Astrocyte of the hippocampus (primary cell): ENCODE measurements at regions not wholly inside any gene's neighbourhood (a gene's known extent, or its start where the extent isn't known, plus 50 kb on each side); places are given as distances from the start of the nearest gene placed in this dataset.
"Not testable (repeated sequence)": the region's sequence is repeated elsewhere in the genome, so short reads cannot be mapped to it uniquely, and the experiment has no call there.

ENCODE experiments used
- DNase-seq: peaks from one replicate; pipeline ENCODE4 v3.0.0; 2011; ENCODE audit warnings: low read depth, low spot score

DNA sequence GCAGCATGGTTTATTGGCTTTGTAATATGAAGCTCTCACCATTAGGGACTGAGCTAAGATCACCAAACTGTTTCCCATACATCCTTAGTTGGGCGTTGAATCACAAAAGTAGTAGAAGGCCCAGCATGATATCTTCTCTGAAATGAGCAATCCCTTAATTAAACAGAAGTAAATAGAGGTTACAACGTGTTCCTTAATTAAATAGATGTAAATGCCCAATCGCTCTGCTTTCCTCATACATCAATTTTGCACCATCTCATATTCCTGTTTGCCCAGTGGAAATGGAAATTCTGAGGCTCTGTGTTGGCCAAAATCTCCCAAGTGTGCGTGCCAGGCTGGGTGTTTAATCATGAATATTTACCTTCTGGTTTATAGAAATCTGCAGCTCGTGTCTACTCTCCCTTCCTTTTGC is 107.4 kb upstream of the FOXB1 start:
- no peak for DNase-seq

- no peak for DNase-seq
Measured at GRCh38 chr15:59894835-59895234, 109.3 kb upstream of the FOXB1 start.

- DNase-seq: peak; percentile 71
Measured at GRCh38 chr15:59892985-59893384, 111.1 kb upstream of the FOXB1 start.

DNA sequence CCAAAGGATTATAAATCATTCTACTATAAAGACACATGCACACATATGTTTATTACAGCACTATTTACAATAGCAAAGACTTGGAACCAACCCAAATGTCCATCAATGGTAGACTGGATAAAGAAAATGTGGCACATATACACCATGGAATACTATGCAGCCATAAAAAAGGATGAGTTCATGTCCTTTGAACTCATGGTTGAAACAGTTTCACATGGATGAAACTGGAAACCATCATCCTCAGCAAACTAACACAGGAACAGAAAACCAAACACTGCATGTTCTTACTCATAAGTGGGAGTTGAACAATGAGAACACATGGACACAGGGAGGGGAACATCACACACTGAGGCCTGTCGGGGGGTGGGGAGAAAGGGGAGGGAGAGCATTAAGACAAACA is 116.2 kb upstream of the FOXB1 start:
- not testable (repeated sequence) for DNase-seq

- no peak for DNase-seq
Measured at GRCh38 chr15:59887211-59887610, 116.9 kb upstream of the FOXB1 start.

GRCh38 chr15:59886441-59886840 is 117.7 kb upstream of the FOXB1 start:
- no peak for DNase-seq

GRCh38 chr15:59885832-59886231 is 118.3 kb upstream of the FOXB1 start:
- DNase-seq: peak; percentile 14

- peak; percentile 51 for DNase-seq
Measured at GRCh38 chr15:59879506-59880265, 124.4 kb upstream of the FOXB1 start.

- no peak for DNase-seq
Measured at GRCh38 chr15:59876140-59876539, 128.0 kb upstream of the FOXB1 start.

DNA sequence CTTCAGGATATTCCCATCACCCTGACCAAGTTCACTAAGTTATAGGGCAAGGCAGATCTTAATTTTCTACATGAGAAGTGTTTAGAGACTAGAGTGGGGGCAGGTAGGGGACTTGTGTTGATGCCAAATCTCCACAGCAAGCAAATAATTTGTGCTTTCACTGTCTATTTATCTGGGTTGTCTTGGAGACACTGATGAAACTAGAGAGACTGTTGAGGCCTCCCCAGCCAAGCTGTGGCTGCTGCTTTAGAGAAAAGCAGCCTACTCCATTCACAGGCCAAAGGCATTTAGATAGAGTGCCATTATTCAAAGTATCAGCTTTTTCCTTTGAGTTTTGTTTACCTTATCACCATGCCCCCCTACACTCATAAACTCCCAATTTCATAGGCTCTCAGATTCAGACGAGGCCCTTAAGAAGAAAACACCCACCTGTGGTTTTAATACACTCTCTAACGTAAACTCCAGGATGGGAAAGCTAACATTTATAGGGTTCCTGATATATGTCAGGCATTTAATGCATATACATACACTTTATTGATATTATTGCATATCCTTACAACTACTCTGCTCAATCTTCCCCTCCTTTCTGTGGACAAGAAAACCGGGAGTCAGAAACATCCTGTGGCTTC is 130.4 kb upstream of the FOXB1 start:
- no peak for DNase-seq

- no peak for DNase-seq
Measured at GRCh38 chr15:59867086-59867855, 136.8 kb upstream of the FOXB1 start.

DNA sequence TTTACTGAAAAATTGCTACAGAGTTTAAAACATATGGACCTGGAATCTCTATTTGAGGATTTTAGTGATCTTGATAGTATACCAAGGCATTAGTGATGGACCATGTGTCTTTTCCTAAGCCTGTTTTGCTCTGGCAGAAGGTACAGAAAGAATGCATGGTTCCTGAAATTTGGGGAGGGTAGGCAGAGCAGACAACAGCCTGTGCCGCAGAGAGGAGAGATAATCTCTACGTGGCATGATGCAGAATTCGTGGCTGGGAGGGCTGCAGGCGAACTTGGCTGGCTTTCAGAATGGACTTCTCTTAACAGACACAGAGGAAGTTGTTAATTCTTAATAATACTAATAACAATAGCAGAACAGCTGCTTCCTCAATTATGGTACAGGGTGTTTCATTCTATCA is 137.5 kb upstream of the FOXB1 start:
- DNase-seq: no peak

- no peak for DNase-seq
Measured at GRCh38 chr15:59862191-59863155, 141.6 kb upstream of the FOXB1 start.

DNA sequence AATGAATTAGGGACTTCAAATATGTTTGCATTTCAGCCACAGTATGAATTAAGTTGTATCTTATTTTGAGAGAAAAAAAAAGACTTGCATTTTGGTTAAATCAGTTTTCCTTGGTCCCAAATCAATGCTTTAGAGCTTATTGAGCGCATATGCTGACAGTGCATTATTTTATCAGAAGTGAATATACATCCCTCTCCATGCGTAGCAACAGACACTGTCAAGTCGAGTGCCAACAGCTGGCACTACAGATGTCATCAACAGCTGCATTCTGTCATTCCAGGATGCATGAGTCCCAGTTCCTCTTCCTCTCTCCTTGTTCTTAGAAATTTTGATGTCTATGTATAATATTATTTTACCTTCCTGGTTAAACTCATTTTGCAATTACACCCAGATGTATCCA is 156.1 kb upstream of the FOXB1 start:
- no peak for DNase-seq

DNA sequence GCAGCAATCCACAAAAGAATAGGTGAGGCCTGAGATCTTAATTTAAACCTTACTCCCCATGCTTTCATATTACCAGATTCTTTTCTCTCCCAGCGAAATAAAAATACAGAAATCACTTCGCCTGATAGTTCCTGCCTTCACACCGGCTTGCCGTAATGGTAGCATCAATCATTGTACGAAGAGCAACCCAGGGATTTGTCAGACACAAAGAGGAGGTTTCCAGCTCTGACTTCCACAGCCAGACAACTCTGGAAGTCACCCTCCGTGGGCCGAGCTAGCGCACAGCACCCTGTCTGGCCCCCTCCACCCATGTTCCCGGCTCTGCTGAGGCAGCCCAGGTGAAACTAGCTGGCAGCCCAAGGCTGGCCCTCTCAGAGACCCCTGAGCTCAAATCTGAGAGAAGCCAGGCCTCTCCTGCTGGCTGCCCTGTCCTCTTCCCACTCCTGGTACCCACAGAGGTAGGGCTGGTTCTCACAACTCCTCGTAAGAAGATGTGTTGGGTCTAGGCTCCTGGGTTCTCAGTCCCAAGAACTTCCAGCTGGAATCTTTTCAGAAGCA is 156.9 kb upstream of the BNIP2 start:
- no peak for DNase-seq

DNA sequence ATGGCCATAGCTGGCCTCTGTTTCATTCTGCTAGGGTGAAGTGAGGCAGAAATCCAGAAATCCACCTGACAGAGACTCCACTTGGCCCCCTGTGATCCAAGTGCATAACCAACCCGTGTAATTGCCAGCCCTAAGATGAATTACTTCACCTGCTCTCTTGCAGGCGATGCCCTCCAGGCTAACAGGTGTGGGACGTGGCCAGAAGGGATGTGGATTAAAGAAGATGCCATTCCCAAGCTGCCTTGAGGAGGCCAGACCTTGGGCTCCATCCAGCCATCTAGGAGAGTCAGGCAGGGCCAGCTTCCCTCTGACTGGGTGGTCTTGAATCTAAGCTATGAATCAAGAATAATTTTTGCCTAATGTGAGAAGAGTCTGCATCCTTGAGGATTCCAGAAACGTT is 154.5 kb upstream of the BNIP2 start:
- DNase-seq: no peak

- no peak for DNase-seq
Measured at GRCh38 chr15:59841036-59841435, 151.9 kb upstream of the BNIP2 start.

DNA sequence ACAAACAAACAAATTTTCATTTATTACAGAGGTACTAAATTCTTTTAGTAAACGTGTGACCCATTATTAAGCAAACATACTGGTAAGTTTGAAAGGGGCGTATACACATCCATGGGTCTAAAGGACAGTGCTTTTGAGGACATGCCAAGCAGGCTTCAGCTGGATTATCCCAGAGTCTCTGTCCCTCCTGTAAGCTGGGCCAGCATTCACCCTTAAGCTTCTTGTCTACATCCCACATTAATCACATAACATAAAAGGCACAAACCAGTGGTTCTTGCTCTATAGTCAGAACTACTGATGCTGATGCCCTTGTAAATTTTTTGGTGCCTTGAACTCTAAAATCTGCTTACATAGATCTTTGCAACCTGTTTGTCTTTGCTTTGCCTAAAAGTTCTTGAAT is 150.8 kb upstream of the BNIP2 start:
- no peak for DNase-seq

DNA sequence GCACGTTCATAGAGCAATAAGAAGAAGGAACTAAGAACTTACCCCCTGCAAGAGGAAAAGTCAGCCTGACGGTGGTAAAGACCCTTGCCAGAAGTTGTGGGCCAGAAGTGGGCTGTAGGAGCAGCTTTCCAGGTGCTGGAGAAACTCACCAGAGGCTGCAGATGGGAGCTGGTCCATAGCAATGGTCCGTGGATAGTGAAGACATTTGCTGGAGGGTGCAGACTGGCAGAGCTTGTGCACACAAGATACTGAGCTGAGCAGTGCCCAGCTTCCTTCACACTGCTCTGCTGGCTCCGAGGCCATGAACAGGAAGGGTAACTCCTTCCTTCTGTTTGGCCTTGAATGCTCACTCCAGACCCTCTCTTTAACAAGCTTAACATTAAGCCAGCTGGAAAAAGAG is 149.8 kb upstream of the BNIP2 start:
- DNase-seq: no peak

DNA sequence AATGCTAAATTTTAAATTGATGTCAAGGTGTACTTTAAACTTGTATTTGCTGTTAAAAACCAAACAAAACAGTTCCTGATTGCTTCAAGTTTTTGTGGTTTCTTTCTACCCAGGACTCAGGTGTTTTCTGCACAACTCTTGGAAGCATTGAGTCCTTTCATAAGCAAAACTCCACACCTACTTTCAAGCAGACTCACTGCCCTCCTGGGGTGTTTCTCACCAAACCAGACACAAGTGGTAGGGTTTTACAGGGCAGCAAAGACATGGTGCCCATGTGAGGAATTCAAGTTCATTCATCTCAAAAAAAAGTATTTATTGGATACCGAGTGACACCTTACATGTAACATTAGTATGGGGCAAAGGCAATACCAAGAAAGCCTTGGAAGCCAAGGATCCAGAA is 146.7 kb upstream of the BNIP2 start:
- no peak for DNase-seq

DNA sequence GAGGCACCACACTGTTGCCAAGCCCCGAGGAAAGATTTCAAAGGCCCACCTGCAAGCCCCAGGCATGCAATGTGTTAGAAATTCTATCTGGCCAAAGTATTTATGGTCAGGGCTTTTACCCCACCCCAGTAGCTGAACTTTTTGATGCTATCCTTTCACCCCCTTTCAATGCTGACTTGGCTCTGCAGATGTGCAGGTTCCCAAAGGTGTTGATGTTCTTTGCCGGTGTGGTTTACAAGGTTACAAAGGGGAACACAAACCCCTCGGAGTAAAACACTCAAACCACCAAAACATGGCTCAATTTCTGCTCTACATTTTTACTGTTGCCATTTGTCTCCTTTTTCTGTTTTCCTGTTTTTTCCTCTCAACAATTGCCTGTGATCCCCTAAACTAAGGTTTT is 145.4 kb upstream of the BNIP2 start:
- no peak for DNase-seq
